ENCODE measurements at regions not wholly inside any gene's neighbourhood (a gene's known extent, or its start where the extent isn't known, plus 50 kb on each side); places are given as distances from the start of the nearest gene placed in this dataset.

GRCh38 chr20:37598575-37599342, 71.1 kb upstream of the BLCAP start:
- no peak for DNase-seq (ENCODE audit: low read depth)
- no peak for TF ChIP-seq CTCF (conservative IDR thresholded peaks at IDR 0.05; ENCODE audit: low read length)
- H3K4me3 ChIP-seq (ENCODE audit: low read length) = no peak overlapping the region

GRCh38 chr20:37598100-37598543, 70.4 kb upstream of the BLCAP start:
- DNase-seq (ENCODE audit: low read depth) = no peak
- no peak for TF ChIP-seq CTCF (conservative IDR thresholded peaks at IDR 0.05; ENCODE audit: low read length)

GRCh38 chr20:37596890-37597536, 69.3 kb upstream of the BLCAP start:
- H3K4me3 ChIP-seq (ENCODE audit: low read length) = no peak overlapping the region
- TF ChIP-seq CTCF (conservative IDR thresholded peaks at IDR 0.05; ENCODE audit: low read length) = no peak
- DNase-seq (ENCODE audit: low read depth) = no peak

More at GRCh38 chr20:37598100-37598543, 70.4 kb upstream of the BLCAP start:
- no peak overlapping the region for H3K4me3 ChIP-seq (ENCODE audit: low read length)

- no peak overlapping the region for H3K4me3 ChIP-seq (ENCODE audit: low read length)
- no peak for TF ChIP-seq CTCF (conservative IDR thresholded peaks at IDR 0.05; ENCODE audit: low read length)
- no peak for DNase-seq (ENCODE audit: low read depth)
Measured at GRCh38 chr20:37596168-37596567, 68.5 kb upstream of the BLCAP start.

- no peak for DNase-seq (ENCODE audit: low read depth)
- no peak overlapping the region for H3K4me3 ChIP-seq (ENCODE audit: low read length)
- no peak for TF ChIP-seq CTCF (conservative IDR thresholded peaks at IDR 0.05; ENCODE audit: low read length)
Measured at GRCh38 chr20:37593710-37594109, 66.0 kb upstream of the BLCAP start.

GRCh38 chr20:37590938-37591490, 63.3 kb upstream of the BLCAP start:
- TF ChIP-seq CTCF (conservative IDR thresholded peaks at IDR 0.05; ENCODE audit: low read length) = no peak
- H3K4me3 ChIP-seq (ENCODE audit: low read length) = no peak overlapping the region
- no peak for DNase-seq (ENCODE audit: low read depth)
